ENCODE measurements at regions not wholly inside any gene's neighbourhood (a gene's known extent, or its start where the extent isn't known, plus 50 kb on each side); places are given as distances from the start of the nearest gene placed in this dataset.

DNA sequence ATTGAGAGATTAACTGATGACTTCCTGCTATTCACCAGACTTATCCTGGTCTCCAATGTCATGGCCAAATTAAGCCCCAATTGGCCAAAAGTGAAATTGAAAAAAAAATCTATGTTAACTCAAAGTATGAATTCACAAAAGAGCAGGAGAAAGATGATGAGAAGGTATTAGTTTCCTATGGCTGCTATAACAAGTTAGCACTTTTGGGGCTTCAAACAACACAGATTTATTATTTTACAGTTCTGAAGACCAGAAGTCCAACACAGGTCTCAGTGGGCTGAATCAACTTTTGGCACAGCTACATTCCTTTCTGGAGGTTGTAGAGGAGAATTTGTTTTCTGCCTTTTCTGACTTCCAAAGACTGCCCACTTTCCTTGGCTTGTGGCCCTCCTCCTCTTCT is 78.6 kb upstream of the TLE1 start:
- intact Hi-C loops (cut with DNase I; ENCODE audit: low total_unique reads), result no loop called here
- DNase-seq, result no peak
- H3K36me3 ChIP-seq, result no peaks in the 10 kb centered on the region

DNA sequence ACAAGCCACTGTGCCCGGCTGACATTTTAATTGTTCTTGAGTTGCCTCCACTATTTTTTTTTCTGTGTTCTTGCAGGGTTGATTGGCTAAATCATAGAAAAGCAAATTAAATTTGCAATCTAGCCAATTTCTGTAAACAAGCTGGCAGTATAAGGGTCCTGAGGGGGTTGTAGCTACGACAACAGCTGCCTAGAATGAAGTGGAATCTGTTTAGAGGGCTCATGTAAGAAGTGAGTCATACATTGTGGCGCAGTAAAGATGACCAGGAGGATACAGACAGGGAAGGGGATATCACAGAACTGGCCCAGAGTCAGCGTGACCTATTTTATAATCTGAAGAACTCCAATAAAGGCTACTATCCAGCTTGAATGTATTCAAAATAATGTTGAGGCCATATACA is 82.2 kb upstream of the TLE1 start:
- no peak overlapping the region for H3K27ac ChIP-seq
- DNase-seq, result no peak
- TF ChIP-seq, protein P1, sequence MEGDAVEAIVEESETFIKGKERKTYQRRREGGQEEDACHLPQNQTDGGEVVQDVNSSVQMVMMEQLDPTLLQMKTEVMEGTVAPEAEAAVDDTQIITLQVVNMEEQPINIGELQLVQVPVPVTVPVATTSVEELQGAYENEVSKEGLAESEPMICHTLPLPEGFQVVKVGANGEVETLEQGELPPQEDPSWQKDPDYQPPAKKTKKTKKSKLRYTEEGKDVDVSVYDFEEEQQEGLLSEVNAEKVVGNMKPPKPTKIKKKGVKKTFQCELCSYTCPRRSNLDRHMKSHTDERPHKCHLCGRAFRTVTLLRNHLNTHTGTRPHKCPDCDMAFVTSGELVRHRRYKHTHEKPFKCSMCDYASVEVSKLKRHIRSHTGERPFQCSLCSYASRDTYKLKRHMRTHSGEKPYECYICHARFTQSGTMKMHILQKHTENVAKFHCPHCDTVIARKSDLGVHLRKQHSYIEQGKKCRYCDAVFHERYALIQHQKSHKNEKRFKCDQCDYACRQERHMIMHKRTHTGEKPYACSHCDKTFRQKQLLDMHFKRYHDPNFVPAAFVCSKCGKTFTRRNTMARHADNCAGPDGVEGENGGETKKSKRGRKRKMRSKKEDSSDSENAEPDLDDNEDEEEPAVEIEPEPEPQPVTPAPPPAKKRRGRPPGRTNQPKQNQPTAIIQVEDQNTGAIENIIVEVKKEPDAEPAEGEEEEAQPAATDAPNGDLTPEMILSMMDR (IDR thresholded peaks at IDR 0.05 in 8 of 11, conservative IDR thresholded peaks at IDR 0.05 in 3 of 11), result no peak
- TF ChIP-seq POLR2AphosphoS5 (IDR thresholded peaks at IDR 0.05), result no peak
- TF ChIP-seq POLR2A (IDR thresholded peaks at IDR 0.05), result no peak
- H3K27me3 ChIP-seq (replicated peaks in 1 of 7), result no peaks in the 10 kb centered on the region
- intact Hi-C loops (cut with DNase I; ENCODE audit: low total_unique reads), result no loop called here
- 54 to 80% (median 75%) methylated on average over 4 of the region's 4 CpGs for WGBS, 5 donors
- no peaks in the 10 kb centered on the region for H3K36me3 ChIP-seq
- H3K9me3 ChIP-seq, result peaks cover 0 to 9% (median 5%) of the 10 kb centered on the region in 8 donors
- no peaks in the 10 kb centered on the region for H3K4me1 ChIP-seq
- no peak overlapping the region for H3K4me3 ChIP-seq

More for the DNA sequence above, 78.6 kb upstream of the TLE1 start:
- Histone ChIP-seq H3K4me3 (no peak overlapping the region), H3K9me3 (peaks cover 0 to 9% (median 5%) of the 10 kb centered on the region in 8 donors), H3K4me1 (no peaks in the 10 kb centered on the region), H3K27ac (no peak overlapping the region), H3K27me3 (replicated peaks in 1 of 7) (no peaks in the 10 kb centered on the region)
- TF ChIP-seq POLR2AphosphoS5 (IDR thresholded peaks at IDR 0.05) (no peak), POLR2A (IDR thresholded peaks at IDR 0.05) (no peak)
- TF ChIP-seq, protein P1 (IDR thresholded peaks at IDR 0.05 in 8 of 11, conservative IDR thresholded peaks at IDR 0.05 in 3 of 11), result no peak

DNA sequence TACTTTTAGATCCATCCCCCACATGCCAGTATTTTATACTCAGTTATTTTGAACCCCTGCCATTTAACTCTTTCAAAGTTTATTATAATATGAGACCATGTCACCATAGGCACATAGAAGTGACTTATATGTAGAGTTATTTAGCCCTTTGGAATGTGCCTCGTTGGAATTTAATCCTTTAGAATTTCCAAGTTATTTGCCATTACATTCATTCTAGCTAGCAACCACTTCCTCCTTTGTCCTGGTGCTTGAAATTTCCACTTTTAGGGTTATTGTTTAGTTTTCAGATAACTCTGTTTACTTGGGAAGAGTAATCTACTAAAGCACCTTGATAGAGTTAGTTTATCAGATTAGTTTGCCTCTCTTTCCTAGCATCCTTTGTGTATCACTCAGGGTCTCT is 82.8 kb upstream of the TLE1 start:
- peaks cover 0 to 9% (median 5%) of the 10 kb centered on the region in 8 donors for H3K9me3 ChIP-seq
- no peaks in the 10 kb centered on the region for H3K36me3 ChIP-seq
- no peak for DNase-seq
- H3K27ac ChIP-seq, result no peak overlapping the region
- intact Hi-C loops (cut with DNase I; ENCODE audit: low total_unique reads), result no loop called here
- H3K27me3 ChIP-seq (replicated peaks in 1 of 7), result no peaks in the 10 kb centered on the region
- TF ChIP-seq POLR2A (IDR thresholded peaks at IDR 0.05) (no peak), POLR2AphosphoS5 (IDR thresholded peaks at IDR 0.05) (no peak)
- TF ChIP-seq, protein P1 (IDR thresholded peaks at IDR 0.05 in 8 of 11, conservative IDR thresholded peaks at IDR 0.05 in 3 of 11), result no peak
- 23 to 67% (median 52%) methylated on average over 1 of the region's 1 CpG for WGBS, 5 donors
- no peak overlapping the region for H3K4me3 ChIP-seq
- no peaks in the 10 kb centered on the region for H3K4me1 ChIP-seq

DNA sequence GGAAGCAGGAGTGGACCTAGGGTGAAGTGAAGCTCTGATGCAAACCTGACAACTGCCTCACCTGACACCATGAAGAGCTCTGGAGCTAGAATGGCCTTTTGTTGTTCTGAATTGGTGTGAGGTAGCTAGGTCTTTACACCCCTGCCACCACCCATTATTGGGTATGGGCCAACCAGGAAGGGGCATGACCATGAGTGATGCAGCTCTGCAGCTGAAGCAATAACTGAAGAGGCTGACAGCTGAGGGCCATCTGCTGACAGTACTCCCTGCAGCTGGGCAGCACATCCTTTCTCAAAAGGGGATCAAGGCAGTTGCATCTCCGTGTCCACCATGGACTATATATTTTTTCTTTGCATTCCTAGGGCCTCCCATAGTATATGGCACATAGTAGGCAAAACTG is 87.0 kb upstream of the TLE1 start:
- H3K4me3 ChIP-seq, result no peak overlapping the region
- intact Hi-C loops (cut with DNase I; ENCODE audit: low total_unique reads), result no loop called here

More for the DNA sequence above, 87.0 kb upstream of the TLE1 start:
- Histone ChIP-seq H3K27me3 (replicated peaks in 1 of 7) (no peaks in the 10 kb centered on the region), H3K27ac (no peak overlapping the region), H3K36me3 (no peaks in the 10 kb centered on the region), H3K4me1 (no peaks in the 10 kb centered on the region), H3K9me3 (no peaks in the 10 kb centered on the region)
- WGBS, 5 donors, result 20 to 65% (median 43%) methylated on average over 1 of the region's 1 CpG
- TF ChIP-seq, protein P1 (IDR thresholded peaks at IDR 0.05 in 8 of 11, conservative IDR thresholded peaks at IDR 0.05 in 3 of 11), result no peak
- TF ChIP-seq POLR2A (IDR thresholded peaks at IDR 0.05), result no peak
- TF ChIP-seq POLR2AphosphoS5 (IDR thresholded peaks at IDR 0.05), result no peak
- DNase-seq, result no peak
